ENCODE measurements at regions not wholly inside any gene's neighbourhood (a gene's known extent, or its start where the extent isn't known, plus 50 kb on each side); places are given as distances from the start of the nearest gene placed in this dataset.
"Not testable (repeated sequence)": the region's sequence is repeated elsewhere in the genome, so short reads cannot be mapped to it uniquely, and the experiment has no call there.

DNA sequence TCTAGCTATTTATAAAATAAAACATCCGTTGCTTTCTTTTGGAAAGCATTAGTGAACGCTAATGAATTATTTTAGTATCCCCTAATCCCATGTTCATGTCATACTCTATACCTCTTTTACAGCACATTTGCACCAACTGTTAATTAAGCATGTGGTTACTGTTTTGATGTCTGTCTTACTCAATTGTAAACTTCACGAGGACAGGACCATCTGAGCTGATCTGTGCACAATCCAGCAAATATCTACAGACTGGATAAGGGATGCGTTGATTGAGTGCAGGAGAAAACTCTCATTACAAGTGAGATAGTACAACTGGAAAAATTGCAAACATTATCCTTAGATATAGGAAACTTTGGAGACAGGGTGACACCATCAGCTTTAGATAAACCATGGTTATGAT lies 201.1 kb downstream of the PCDH20 start:
- no peak for DNase-seq

DNA sequence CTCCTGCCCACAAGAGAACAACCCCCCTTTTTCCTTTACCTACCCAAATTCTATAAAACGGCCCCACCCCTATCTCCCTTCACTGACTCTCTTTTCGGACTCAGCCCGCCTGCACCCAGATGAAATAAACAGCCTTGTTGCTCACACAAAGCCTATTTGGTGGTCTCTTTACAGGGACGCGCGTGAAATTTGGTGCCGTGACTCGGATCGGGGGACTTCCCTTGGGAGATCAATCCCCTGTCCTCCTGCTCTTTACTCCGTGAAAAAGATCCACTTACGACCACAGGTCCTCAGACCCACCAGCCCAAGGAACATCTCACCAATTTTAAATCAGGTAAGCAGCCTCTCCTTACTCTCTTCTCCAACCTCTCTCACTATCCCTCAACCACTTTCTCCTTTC lies 209.8 kb downstream of the PCDH20 start:
- DNase-seq: not testable (repeated sequence)

DNA sequence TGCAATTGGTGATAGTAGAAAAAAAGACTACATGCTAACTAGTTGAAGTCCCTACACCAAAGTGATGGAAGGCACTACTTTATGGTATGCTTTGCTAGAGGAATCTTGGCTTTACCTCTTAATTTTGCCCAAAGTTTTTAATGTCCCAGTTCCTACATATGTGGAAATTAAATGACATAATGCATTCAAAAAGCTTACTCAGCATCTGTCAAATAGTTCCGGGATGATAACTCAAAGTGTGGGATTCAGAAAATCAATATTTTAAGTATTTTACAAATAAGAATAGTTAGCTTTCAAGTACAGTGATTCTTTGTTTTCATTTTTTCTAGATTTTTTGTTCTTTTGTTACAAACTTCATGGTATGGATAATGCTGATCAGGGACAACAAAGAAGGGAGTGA lies 211.6 kb downstream of the PCDH20 start:
- DNase-seq: no peak

DNA sequence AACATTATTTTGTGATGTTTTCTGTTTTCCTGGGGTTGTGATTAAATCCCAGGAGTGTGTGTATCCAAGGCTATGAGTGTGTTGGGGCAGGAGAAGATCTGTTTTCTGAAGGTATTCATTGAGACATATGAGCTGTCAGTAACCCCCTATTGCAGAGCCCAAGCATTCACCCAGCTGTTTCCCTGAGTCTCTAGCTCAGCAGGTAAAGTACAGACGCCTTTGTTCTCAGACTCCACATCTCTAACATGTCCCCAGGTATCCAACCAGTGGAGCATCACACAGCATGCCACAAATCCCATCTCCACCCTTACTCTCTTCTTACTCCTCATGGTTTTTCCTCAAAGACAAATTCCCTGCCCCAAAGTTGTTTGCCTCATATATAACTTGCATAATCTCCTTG lies 213.6 kb downstream of the PCDH20 start:
- DNase-seq: no peak

DNA sequence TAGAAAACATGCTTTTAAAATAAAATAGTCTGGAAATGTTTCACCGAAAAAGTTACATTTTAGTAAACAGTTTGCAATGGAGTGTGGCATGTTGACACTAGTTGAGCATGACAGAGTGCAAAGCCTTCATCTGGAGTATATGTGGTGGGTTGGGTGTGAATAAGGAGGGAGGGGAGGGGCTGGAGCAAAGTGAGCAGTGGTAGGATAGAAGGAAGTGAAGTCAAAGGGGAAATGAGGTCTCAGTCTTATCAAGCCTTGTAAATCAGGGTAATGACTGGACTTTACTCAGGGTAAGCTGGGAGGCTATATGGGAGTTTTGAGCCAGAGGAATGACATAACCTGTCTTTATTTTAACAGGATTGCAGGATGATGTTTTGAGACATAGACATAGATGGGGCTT lies 222.8 kb downstream of the PCDH20 start:
- DNase-seq: no peak

DNA sequence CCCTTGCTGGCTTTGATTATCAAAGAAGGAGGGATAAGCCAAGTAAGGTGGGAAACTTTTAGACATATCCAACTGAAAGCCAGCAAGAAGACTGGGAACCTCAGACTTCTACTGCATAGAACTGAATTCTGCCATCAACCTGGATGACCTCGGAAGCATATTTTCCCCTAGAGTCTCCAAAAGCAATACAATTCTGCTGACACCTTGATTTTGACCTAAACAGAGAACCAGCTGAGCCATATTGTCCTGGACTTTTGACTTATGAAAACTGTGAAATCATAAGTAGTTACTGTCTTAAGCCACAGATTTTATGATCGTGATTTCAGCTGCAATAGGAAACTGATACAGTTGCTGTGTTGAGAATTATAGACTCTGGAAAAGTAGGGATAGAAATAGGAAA lies 227.6 kb downstream of the PCDH20 start:
- DNase-seq: no peak

DNA sequence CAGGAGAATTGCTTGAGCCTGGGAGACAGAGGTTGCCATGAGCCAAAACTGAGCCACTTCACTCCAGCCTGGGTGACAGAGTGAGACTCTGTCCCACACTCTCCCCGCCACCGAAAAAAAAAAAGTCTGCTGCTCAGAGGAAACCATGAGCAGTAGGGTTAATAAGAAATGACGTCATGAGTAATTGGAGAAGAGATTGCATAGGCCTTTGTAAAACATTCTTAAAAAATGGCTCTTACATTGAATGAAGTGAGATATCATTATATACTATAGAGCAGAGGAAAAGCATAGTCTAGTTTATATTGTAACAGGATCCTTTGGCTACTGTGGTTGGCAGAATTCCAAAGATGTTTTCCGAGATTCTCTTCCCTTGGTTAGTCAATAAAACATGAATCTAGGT lies 228.2 kb downstream of the PCDH20 start:
- no peak for DNase-seq

DNA sequence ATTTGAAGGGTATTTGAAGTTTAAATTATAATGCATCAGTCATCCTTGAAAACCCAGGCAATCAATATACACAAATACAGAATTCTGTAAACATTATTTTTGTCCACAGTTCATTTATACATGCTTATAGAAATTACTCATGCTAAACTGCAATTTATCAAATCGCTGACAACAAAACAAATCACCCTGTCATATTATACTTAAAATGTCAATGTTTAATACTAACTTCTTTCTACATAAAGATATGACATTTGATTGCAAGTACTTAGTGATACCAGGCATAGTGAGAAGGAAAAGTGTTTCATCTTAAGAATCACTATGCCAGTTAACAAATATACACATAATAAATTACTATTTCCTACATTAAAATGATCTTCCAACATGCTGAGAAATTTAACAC lies 232.0 kb downstream of the PCDH20 start:
- no peak for DNase-seq

DNA sequence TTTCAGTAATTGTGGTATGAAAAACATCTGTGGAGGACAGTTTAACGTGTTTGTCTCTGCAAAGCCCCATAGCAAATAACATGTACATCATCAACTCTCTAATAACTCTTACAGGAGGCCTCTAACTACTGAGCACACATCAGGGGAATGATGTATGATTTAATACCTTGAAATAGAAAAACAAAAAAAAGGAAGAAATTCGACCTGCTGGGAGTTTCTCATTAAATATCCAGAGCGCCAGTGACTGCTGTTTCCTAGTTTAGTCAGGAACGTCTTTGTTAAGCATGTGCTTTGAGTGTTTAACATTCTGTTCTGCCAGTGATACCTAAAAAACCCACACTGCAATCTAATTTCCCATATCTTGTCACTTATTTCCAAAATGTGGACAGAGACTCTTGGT lies 235.4 kb downstream of the PCDH20 start:
- no peak for DNase-seq

DNA sequence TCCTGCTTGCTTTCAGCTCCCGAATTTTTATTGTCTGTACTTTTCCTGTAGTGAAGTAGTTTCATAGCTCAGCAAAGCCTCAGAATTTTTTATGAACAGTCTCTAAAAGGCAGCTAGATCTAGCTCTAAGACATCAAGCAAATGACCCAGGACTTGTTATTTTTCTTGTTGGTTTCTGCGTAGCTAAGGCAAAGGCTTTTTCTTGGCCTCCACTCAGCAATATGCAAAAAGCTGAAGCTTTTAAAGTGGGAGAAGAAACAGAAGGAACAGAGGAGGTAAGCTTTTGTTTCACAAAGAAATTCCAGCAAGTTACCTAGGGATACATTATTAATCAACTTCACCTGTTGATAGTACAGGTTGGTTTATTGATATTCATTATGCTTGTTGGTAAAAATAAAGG lies 235.9 kb downstream of the PCDH20 start:
- DNase-seq: peak; percentile 22

DNA sequence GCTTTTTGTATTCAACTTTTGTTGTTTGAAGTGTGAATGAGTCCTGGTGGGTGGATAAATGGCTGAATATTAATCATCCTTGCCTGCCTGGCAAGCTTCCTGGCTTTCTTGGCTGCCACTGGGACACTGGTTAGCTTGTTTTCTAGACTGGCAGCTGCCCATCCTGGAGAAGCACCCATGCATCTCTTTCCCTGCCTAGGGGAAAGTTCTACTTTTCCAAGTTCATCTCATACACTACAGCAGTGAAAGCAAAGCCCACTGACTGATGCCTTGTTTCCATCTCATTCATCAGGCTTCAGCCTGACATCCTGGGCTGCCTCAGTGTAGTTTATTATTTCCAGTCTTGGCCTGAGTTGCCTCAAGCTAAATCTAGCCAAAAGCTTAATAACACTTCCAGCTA lies 244.8 kb downstream of the PCDH20 start:
- DNase-seq: no peak

DNA sequence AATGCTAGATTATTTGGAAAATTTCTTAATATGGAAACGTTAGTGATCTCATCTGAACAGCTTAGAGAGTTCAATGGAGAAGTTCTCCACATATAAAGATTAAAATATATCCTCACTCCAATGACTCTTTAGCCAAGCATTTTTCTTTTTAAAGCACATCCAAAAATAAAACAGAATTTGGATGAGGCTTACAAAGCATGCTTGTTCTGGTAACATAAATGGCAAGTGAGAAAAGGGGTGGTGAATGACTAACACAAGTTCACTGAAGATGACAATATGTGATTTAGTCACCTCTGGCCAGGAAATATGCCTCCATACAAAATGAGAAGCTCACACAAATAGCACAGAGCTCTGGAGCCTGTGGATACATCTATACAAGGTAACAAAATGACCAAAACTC lies 253.0 kb downstream of the PCDH20 start:
- DNase-seq: no peak

DNA sequence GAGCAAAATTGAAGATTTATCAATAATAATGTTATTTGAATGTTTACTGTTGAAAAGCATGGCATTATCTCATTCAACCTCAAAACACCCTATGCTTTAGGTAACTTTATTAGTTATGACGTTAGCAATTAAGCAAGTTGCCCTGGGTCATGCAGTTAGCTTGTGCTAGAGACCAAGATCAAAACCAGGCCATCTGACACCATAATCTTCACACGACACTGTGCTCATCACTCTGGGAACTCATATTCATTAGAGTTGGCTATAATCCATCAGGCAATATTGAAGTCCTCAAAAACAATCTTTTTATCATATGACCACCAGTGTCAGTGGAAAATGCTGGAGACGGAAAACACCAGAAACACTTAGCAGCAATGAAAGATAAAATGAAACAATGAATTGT lies 253.5 kb downstream of the PCDH20 start:
- no peak for DNase-seq

DNA sequence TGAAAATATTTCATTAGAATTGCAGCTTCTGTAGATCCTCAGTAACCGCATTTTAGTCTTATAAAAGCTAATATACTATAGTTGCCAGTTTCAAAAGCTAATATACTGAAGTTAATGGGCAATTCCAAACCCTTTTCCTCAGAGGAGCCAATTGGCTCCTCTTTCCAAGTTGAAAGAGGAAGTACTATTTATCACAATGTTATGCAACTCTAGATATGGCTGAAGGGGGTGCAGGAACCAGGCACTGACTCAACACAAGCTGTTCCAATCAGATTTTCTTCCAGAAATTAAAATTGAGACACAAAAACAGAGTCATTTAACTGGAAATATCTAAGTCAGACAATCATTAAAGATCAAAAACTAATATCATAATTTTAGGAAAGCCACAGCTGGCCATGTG lies 258.9 kb downstream of the PCDH20 start:
- no peak for DNase-seq

DNA sequence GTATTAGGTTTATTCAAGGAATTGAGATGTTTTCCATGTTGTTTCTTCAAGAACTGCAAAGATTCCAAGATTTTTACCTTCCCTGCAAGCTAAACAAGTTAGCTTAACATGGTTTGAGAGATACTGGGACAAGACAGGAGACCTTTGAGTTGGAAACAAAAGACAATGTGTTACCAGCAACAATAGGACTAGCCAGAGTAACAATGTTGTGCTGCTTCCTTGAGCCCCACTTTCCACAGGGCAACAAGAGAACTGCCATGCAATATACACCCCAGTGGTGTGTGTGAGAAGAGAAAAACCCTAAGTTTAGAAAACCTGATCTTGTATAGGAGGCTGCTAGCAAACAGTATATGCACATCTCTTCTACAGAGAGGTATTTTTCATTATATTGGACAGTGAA lies 264.6 kb downstream of the PCDH20 start:
- no peak for DNase-seq

DNA sequence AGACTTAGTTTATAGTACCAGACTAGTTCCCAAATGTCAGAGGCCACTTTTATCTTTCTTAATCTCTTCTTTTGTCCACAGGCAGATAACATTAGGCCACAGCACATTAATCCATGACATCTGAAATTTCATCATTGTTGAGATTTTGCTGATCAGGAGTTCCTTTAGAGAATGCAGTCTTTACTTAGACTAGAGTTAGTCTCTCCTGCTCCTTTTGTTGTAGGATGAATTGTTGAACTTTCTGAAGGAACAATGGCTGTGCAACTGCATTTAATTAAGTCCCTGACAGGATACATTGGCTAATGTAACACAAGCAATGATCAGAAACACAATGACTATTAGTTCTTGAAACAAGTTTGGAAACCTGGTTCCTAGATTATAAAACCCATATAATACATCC lies 266.3 kb downstream of the PCDH20 start:
- DNase-seq: no peak

DNA sequence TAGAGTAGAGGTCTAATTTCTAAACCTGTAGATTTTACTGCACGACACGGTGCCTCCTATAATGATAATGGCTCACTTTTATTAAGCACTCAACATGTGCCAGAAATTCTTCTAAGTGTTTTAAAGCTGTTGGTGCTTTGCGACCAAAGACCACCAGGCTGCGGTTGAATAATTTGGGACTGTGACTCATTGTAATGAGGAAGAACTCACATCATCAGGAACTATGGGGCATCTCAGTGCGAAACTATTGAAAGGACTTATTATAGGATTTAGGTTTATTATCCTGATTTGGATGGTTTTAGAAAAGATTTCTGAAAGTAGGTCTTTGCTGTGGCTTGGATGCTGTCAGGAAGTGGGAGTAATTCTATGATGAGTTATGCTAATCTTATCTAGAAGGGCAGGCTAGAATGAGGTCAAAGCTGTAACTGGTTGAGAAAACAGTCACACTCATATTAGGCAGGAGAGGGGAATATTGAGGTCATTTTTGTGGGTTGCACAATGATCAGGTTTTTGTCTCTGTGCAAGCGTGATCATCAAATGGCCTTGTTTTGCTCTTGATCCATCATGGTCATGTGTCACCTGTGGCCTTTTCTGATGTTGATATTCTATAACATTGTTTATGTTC lies 266.8 kb downstream of the PCDH20 start:
- no peak for DNase-seq

DNA sequence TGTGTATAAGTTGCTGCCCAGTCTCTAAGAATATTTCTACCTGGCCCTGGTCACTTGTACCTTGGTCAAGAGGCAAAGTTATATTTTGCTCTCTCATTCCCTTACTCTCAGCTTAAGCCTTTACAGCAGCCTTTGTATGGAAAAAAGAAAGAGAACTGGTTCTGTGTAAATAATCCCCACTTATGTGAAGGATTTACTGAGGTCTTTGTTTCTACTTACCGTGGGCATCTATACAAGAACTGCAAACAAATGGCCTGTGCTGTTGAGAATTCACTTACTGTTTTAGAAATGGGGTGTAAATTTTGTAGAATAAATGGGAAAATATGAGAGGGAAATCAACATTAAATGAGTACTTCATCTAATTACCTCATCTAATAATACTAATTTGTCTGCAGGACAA lies 267.4 kb downstream of the PCDH20 start:
- no peak for DNase-seq

DNA sequence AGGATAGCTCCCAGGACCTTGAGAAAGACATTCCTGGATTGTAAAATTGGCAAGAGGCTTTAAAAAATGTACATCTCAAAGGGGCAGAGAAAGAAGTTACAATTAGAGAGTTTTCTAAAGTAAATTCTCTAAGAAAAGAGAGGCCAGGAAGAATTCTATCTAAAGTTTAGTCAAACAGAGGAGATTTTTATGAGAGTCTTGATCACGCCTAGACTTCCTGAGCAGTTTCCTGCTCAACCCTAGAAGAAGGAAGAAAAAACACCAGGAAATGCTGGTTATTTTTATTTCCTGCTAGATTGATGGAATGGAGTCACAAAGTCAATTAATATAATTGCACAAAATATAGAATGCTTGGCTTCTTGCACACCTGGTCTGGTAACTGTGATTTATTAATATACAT lies 269.1 kb downstream of the PCDH20 start:
- no peak for DNase-seq

DNA sequence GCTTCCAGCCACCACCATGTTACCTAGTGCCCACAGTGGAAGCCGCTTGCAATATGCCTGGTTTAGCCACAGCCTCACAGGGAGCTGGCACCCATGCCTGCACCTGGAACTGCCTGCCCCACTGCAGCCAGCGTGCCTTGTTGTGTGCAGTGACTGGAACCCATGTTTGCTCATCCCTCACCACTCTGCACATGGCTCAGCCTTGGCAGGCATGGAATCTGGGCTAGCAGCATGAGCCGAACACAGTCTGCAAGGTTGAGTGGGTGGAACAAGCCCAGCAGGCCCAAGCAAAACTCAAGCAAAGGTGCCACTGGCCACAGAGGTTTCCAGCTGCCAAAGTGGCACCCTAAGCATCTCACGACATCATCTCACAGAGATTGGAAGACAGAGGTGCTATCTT lies 269.5 kb downstream of the PCDH20 start:
- no peak for DNase-seq

DNA sequence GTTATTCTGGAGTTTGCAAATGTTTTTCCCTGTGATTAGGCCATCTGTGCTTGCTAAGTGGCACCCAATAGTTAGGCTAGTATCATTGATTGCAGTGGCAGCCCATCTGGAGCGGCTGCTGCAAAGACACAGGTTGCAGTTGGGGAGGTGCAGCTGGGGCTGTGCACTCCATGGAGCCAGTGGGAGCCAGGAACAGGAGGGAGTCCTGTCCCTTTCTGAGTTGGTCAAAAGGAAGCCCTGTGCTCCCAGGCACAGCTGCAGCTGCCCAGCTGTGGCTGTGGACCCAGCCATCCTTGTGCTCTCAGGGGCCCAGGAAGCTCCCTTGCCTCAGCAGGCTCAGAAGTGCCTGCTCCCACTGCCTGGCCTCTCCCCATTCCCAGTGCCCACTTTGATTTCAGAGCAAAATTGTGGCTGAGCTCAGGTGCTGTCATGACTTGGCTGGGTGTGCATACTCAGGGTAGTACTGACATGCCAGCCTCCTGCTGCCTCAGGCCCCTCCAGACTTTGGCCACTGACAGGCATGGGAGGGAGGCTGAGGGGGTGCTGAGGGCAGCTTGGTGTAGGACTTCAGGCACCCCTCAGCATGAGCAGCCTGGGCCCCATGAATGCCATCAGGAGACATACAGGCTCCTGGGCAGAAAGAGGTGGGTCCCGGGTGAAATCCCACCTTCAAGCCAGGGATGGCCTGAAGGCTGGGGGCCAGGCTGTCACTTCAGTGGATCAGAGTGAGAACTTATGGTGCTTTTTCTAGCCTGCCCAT lies 270.6 kb downstream of the PCDH20 start:
- DNase-seq: no peak

DNA sequence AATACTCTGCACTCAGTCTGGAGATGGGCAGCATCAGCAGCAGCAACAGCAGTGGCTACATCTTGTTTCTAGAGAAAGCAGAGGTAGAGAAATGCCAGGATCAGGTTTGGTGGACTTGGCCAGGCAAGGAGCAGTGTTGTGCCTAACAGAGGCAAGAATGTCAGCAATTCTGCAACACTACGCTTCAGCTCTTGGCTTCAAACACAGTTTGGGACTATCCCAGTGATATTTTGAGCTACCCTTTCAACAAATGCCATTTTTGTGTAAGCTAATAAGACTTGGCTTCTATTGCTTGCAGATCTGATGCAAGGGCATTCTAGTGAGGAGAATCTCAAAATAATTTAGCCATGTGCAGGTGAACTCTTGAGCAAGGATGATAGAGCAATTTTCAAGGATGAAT lies 271.3 kb downstream of the PCDH20 start:
- no peak for DNase-seq

DNA sequence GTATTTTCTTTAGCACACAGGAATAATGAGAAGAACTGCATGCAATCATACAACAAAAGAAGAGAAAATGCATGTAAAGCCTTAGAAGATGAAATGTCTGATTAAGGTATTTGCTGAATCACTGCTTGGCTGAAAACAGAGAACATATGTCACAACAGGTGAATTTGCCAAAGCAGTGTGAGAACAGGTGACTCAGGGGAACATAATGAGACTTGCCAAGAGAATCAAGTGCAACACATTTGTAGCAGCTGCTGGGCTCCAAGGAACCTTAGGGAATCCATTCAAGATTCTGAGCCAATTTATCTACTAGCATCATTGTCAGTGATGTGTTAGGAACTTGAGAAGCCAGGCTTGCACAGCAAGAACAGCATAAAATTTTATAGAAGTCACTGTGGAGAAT lies 273.1 kb downstream of the PCDH20 start:
- DNase-seq: no peak

DNA sequence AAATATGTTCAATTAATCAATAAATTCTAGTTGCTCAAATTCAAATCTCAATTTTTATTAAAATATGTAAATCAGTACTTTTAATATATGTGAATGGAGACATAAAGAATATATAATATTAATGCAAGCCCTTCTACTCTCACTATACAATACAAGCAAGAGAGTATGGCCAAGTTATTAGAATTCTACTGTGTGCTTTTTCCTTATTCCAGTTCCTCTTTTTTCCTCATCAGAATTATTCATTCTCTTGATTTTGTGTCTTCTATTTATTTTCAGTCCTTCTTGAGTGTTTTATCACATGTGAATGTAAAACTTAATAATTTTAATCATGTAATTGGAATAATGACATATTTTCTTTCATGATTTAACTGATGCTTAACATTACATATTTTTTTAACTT lies 276.8 kb downstream of the PCDH20 start:
- DNase-seq: no peak

DNA sequence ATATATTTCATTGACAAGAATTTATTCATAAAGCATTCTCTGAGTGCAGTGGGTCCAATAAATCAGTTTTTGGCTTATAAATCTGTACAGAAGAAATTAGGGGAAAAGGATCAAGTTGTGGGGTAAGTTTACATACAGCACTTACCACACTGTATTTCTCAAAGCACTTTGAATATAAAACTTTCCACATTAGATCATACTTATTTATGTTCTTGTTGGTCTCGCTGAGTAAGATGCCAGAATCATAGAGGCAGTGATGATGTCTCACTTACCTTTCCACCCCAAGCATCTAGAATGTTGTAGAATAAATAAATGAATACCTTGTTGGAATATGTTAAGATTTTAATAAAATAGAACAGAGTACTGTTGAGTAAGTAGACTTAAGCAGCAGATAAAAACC lies 279.1 kb downstream of the PCDH20 start:
- DNase-seq: no peak

Data from right kidney (tissue), 1 donor.